B cell (primary cell): ENCODE measurements at regions not wholly inside any gene's neighbourhood (a gene's known extent, or its start where the extent isn't known, plus 50 kb on each side); places are given as distances from the start of the nearest gene placed in this dataset.

ENCODE experiments used
- EZH2 ChIP-seq: IDR thresholded peaks from 2 replicates; pipeline ENCODE4 v1.6.1; 2012; ENCODE audit warnings: borderline replicate concordance, low read depth, mild to moderate bottlenecking, moderate library complexity, low read length; ENCODE audit not compliant: insufficient read depth, poor library complexity, severe bottlenecking
- TF ChIP-seq, protein P1 (sequence below): fragments of 200-600 bp; IDR thresholded peaks from one replicate; pipeline ENCODE4 v1.8.0; 2022; ENCODE audit warnings: antibody characterized with exemption, mild to moderate bottlenecking

DNA sequence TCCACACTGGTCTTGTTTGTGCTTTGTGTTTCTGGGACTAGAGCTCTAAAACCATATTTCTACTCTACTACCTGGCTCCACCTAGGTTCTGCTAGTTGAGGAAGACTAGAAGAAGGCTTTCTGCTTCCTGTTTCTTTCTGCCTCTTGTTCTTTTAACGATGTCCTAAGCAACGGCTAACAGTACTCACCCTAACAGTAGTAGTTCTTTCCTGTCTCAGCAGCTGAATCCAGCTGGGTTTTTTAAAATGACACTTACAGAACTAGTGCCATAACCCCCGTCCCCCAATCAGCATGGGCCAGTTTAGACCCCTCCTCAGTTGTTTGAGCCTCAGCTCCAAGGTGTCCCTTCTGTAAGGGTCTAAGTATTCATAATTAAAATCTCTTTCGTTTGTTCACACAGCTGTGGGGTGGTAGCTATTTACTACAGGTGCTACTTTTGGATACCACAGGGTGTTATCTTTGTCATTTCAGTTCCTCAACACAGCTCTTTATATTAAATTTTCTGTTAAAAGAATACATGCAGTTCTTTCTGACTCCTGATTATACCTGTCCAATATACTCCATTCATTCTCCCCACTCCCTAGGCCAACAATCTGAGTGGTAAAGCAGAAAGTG lies 790.2 kb downstream of the DHX35 start:
- TF ChIP-seq EZH2, result no peak
- TF ChIP-seq, protein P1, sequence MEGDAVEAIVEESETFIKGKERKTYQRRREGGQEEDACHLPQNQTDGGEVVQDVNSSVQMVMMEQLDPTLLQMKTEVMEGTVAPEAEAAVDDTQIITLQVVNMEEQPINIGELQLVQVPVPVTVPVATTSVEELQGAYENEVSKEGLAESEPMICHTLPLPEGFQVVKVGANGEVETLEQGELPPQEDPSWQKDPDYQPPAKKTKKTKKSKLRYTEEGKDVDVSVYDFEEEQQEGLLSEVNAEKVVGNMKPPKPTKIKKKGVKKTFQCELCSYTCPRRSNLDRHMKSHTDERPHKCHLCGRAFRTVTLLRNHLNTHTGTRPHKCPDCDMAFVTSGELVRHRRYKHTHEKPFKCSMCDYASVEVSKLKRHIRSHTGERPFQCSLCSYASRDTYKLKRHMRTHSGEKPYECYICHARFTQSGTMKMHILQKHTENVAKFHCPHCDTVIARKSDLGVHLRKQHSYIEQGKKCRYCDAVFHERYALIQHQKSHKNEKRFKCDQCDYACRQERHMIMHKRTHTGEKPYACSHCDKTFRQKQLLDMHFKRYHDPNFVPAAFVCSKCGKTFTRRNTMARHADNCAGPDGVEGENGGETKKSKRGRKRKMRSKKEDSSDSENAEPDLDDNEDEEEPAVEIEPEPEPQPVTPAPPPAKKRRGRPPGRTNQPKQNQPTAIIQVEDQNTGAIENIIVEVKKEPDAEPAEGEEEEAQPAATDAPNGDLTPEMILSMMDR, result no peak
